K562 (cell line): ENCODE measurements at regions not wholly inside any gene's neighbourhood (a gene's known extent, or its start where the extent isn't known, plus 50 kb on each side); places are given as distances from the start of the nearest gene placed in this dataset.

Source experiments
- ATAC-seq: fragments of 200-7000 bp; cut with Tn5 transposase; 3 replicates; pipeline ENCODE4 v1.9.1; 2020; ENCODE audit warnings: moderate library complexity
- BruUV-seq: library from RNA; stranded (reverse); fragments of 400-500 nt; replicated peaks from 2 replicates; lab custom pipeline; 2021; lab: Mats Ljungman, UMichigan
- CTCF ChIA-PET: fragments of 300-600 bp; formaldehyde crosslinking; extraction: SDS; loops from one replicate; lab custom pipeline; 2021; ENCODE audit warnings: low intra/inter-chr PET ratio; lab: Yijun Ruan, JAX
- POLR2A ChIA-PET: fragments of 300-600, 350-650 bp; sonication (Branson Sonifier 250); formaldehyde crosslinking; extraction: SDS; loops from one replicate; lab custom pipeline; 2021; ENCODE audit warnings: antibody characterized with exemption, inconsistent platforms; lab: Yijun Ruan, JAX
- DNase-seq, 4 experiments: peaks; one replicate each; pipeline versions ENCODE4 v3.0.0 to v3.0.0-alpha.2; 2011 to 2018; ENCODE audit warnings: low spot score in 3 of 4, mixed read lengths in 3 of 4; ENCODE audit errors: extremely low read depth in 1 of 4
- FAIRE-seq: peaks from 2 replicates; lab custom pipeline; 2011; peaks lifted over from hg19 to GRCh38; lab: Jason Lieb, UNC
- H2AFZ ChIP-seq: 2 replicates; pipeline ENCODE4 v1.6.0; 2011; ENCODE audit warnings: low read depth, low read length, control low read depth, inconsistent platforms
- H3K27ac ChIP-seq: fragments of 200-600 bp; 3 replicates; pipeline ENCODE4 v1.8.0; 2011; ENCODE audit warnings: low read depth, mild to moderate bottlenecking, control low read depth, inconsistent platforms, low read length, moderate library complexity, mixed read lengths; ENCODE audit errors: extremely low read depth
- H3K27me3 ChIP-seq, 2 experiments: fragments of 300-600 bp in 1 of 2; 2 replicates in 1 of 2; 3 replicates in 1 of 2; pipeline versions ENCODE4 v1.6.0 to v1.8.0; 2011; ENCODE audit warnings: inconsistent platforms in 2 of 2, low read length in 2 of 2, mild to moderate bottlenecking in 1 of 2, mixed read lengths in 1 of 2, moderate library complexity in 1 of 2; ENCODE audit not compliant: control insufficient read depth in 2 of 2, insufficient read depth in 2 of 2
- H3K36me3 ChIP-seq: fragments of 300-600 bp; 3 replicates; pipeline ENCODE4 v1.8.0; 2011; ENCODE audit warnings: mild to moderate bottlenecking, low read length, inconsistent platforms; ENCODE audit not compliant: control insufficient read depth, insufficient read depth
- H3K4me1 ChIP-seq, 2 experiments: fragments of 200-600 bp in 1 of 2; replicated peaks in 1 of 2; 2 replicates in 1 of 2; 3 replicates in 1 of 2; pipeline versions ENCODE4 v1.5.1 to v1.8.0; 2011; ENCODE audit warnings: inconsistent platforms in 2 of 2, low read length in 2 of 2, mild to moderate bottlenecking in 1 of 2, mixed read lengths in 1 of 2, moderate library complexity in 1 of 2; ENCODE audit not compliant: control insufficient read depth in 2 of 2, insufficient read depth in 2 of 2
- H3K4me2 ChIP-seq: 2 replicates; pipeline ENCODE4 v1.6.1; 2011; ENCODE audit warnings: low read length, control low read depth, inconsistent platforms, mixed read lengths; ENCODE audit not compliant: insufficient read depth
- H3K4me3 ChIP-seq: fragments of 200-600 bp; sonication (generic), shearing (Covaris generic); 2 replicates; pipeline ENCODE4 v1.5.1; 2016; ENCODE audit warnings: control low read depth, inconsistent platforms
- H3K79me2 ChIP-seq: fragments of 200-600 bp; 3 replicates; pipeline ENCODE4 v1.8.0; 2011; ENCODE audit warnings: low read length, inconsistent platforms; ENCODE audit not compliant: control insufficient read depth, insufficient read depth
- H3K9ac ChIP-seq, 2 experiments: 2 replicates each; pipeline versions ENCODE4 v1.6.0 to v1.6.1; 2011; ENCODE audit warnings: low read depth in 2 of 2, low read length in 2 of 2, control low read depth in 1 of 2, inconsistent platforms in 1 of 2, mild to moderate bottlenecking in 1 of 2, mixed read lengths in 1 of 2; ENCODE audit not compliant: insufficient read depth in 1 of 2
- H3K9me1 ChIP-seq: one replicate; pipeline ENCODE4 v1.6.0; 2011; ENCODE audit warnings: inconsistent platforms, mild to moderate bottlenecking, low read length, moderate library complexity; ENCODE audit not compliant: control insufficient read depth, insufficient read depth
- H3K9me3 ChIP-seq: replicated peaks from 2 replicates; pipeline ENCODE4 v1.5.1; 2011; ENCODE audit warnings: low read depth, low read length, inconsistent platforms; ENCODE audit not compliant: control insufficient read depth, insufficient read depth
- H4K20me1 ChIP-seq: replicated peaks from 2 replicates; pipeline ENCODE4 v1.6.1; 2011; ENCODE audit warnings: low read length, inconsistent platforms, mixed read lengths; ENCODE audit not compliant: control insufficient read depth, insufficient read depth
- MTA1 ChIP-seq: fragments of 450-650 bp; IDR thresholded peaks from 2 replicates; pipeline ENCODE4 v1.6.1; 2017; ENCODE audit warnings: borderline replicate concordance
- RB1 ChIP-seq: fragments of 450-650 bp; IDR thresholded peaks from 2 replicates; pipeline ENCODE4 v1.6.1; 2017; ENCODE audit warnings: low read depth, mild to moderate bottlenecking
- SRSF1 ChIP-seq: fragments of 200-400 bp; formaldehyde crosslinking; IDR thresholded peaks from 2 replicates; pipeline ENCODE4 v1.6.1; 2017; ENCODE audit warnings: mild to moderate bottlenecking, low read depth, low read length, moderate library complexity
- ZBTB17 ChIP-seq: fragments of 450-650 bp; formaldehyde crosslinking; IDR thresholded peaks from 2 replicates; pipeline ENCODE4 v1.4.0; 2020; ENCODE audit warnings: mild to moderate bottlenecking
- ZC3H11A ChIP-seq: IDR thresholded peaks from 2 replicates; pipeline ENCODE4 v1.6.1; 2012; ENCODE audit warnings: low read depth, low read length, improper control_type of control experiment
- ZNF280B ChIP-seq: fragments of 250-450 bp; sonication (Bioruptor Pico); IDR thresholded peaks from 2 replicates; pipeline ENCODE4 v1.5.1; 2021; ENCODE audit warnings: mild to moderate bottlenecking
- ZNF324 ChIP-seq: fragments of 250-450 bp; sonication (Bioruptor Pico); IDR thresholded peaks from 2 replicates; pipeline ENCODE4 v1.4.0; 2020; ENCODE audit warnings: mild to moderate bottlenecking
- ZNF436 ChIP-seq: fragments of 250-450, 450-650 bp; sonication (Bioruptor Pico); formaldehyde crosslinking; IDR thresholded peaks from 2 replicates; pipeline ENCODE4 v1.7.0; 2020; ENCODE audit warnings: mild to moderate bottlenecking
- ZNF444 ChIP-seq: fragments of 250-450 bp; sonication (Bioruptor Pico); IDR thresholded peaks from 2 replicates; pipeline ENCODE4 v1.4.0; 2020; ENCODE audit warnings: mild to moderate bottlenecking, moderate library complexity
- ZNF830 ChIP-seq: fragments of 250-450 bp; sonication (Bioruptor Pico); IDR thresholded peaks from 2 replicates; pipeline ENCODE4 v1.5.0; 2021; ENCODE audit warnings: mild to moderate bottlenecking
- WGBS: fragments of 100-300 bp; shearing (Covaris generic); methylation state at CpG from one replicate; pipeline ENCODE4 v1.1.6; 2016; ENCODE audit warnings: low coverage, mixed read lengths; ENCODE audit not compliant: insufficient coverage; ENCODE audit errors: missing lambda C conversion rate; 5-methylcytosine and 5-hydroxymethylcytosine counted together
- in situ Hi-C: fragments of 300-500 bp; cut with MboI; formaldehyde crosslinking; loops from 4 replicates; pipeline ENCODE4 v1.15.0; 2018; ENCODE audit warnings: inconsistent platforms, mixed read lengths
- intact Hi-C: fragments of 100-400 bp; cut with micrococcal nuclease; formaldehyde crosslinking; loops from 2 replicates; pipeline ENCODE4 v1.14.2; 2022
- TF ChIP-seq, protein P1 (sequence below): sonication (generic); formaldehyde crosslinking; IDR thresholded peaks from 2 replicates; pipeline ENCODE4 v1.8.1; 2022; ENCODE audit warnings: missing genetic modification reagents
- TF ChIP-seq, protein P2 (sequence below): fragments of 450-650 bp; formaldehyde crosslinking; IDR thresholded peaks from 2 replicates; pipeline ENCODE4 v1.4.0; 2022; ENCODE audit warnings: missing genetic modification characterization

GRCh38 chr1:177589166-177589565 lies 380.7 kb downstream of the SEC16B start:
- WGBS: 0% methylated on average over 3 of the region's 3 CpGs
- H3K36me3 ChIP-seq: no peaks in the 10 kb centered on the region
- DNase-seq (no peak), ATAC-seq (no peak), FAIRE-seq (no peak)
- H3K4me3 ChIP-seq: no peak overlapping the region
- BruUV-seq: no TSS peak
- no peaks in the 10 kb centered on the region for H3K9me1 ChIP-seq
- H4K20me1 ChIP-seq: no peaks in the 10 kb centered on the region
- in situ Hi-C loops: no loop called here
- TF ChIP-seq SRSF1 (no peak), ZC3H11A (no peak), ZNF436 (CRISPR knock-in tag) (no peak), ZBTB17 (CRISPR knock-in tag) (no peak), ZNF324 (CRISPR knock-in tag) (no peak), ZNF830 (CRISPR knock-in tag) (no peak), ZNF444 (CRISPR knock-in tag) (no peak), RB1 (no peak), MTA1 (no peak), ZNF280B (CRISPR knock-in tag) (no peak)
- TF ChIP-seq, protein P1, sequence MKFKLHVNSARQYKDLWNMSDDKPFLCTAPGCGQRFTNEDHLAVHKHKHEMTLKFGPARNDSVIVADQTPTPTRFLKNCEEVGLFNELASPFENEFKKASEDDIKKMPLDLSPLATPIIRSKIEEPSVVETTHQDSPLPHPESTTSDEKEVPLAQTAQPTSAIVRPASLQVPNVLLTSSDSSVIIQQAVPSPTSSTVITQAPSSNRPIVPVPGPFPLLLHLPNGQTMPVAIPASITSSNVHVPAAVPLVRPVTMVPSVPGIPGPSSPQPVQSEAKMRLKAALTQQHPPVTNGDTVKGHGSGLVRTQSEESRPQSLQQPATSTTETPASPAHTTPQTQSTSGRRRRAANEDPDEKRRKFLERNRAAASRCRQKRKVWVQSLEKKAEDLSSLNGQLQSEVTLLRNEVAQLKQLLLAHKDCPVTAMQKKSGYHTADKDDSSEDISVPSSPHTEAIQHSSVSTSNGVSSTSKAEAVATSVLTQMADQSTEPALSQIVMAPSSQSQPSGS: no peak
- TF ChIP-seq, protein P2, sequence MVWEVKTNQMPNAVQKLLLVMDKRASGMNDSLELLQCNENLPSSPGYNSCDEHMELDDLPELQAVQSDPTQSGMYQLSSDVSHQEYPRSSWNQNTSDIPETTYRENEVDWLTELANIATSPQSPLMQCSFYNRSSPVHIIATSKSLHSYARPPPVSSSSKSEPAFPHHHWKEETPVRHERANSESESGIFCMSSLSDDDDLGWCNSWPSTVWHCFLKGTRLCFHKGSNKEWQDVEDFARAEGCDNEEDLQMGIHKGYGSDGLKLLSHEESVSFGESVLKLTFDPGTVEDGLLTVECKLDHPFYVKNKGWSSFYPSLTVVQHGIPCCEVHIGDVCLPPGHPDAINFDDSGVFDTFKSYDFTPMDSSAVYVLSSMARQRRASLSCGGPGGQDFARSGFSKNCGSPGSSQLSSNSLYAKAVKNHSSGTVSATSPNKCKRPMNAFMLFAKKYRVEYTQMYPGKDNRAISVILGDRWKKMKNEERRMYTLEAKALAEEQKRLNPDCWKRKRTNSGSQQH (CRISPR knock-in tag): no peak
- no peak overlapping the region for H3K9ac ChIP-seq
- H3K27me3 ChIP-seq: no peaks in the 10 kb centered on the region
- H3K4me2 ChIP-seq: no peak overlapping the region
- ChIA-PET POLR2A (no interaction called here), CTCF (no interaction called here)
- H2AFZ ChIP-seq: no peak overlapping the region
- intact Hi-C loops: no loop called here
- no peaks in the 10 kb centered on the region for H3K79me2 ChIP-seq
- no peaks in the 10 kb centered on the region for H3K4me1 ChIP-seq
- H3K27ac ChIP-seq: no peak overlapping the region
- H3K9me3 ChIP-seq: no peaks in the 10 kb centered on the region; the same call in 1 of the 2 replicates
